RWPE2 (cell line): ENCODE measurements at regions not wholly inside any gene's neighbourhood (a gene's known extent, or its start where the extent isn't known, plus 50 kb on each side); places are given as distances from the start of the nearest gene placed in this dataset.

Source experiments
- ATAC-seq: fragments of 200-7000 bp; cut with Tn5 transposase; 3 replicates; pipeline ENCODE4 v1.9.1; 2021; ENCODE audit warnings: low read depth
- DNase-seq: peaks from one replicate; pipeline ENCODE4 v3.0.0-alpha.2; 2020; ENCODE audit warnings: low spot score
- H3K27ac ChIP-seq: fragments of 450-650 bp; 2 replicates; pipeline ENCODE4 v1.5.1; 2017; ENCODE audit warnings: mild to moderate bottlenecking; ENCODE audit not compliant: poor library complexity, severe bottlenecking
- H3K27me3 ChIP-seq: fragments of 250-450 bp; sonication (Bioruptor Pico); 2 replicates; pipeline ENCODE4 v1.5.1; 2021; ENCODE audit warnings: mild to moderate bottlenecking, moderate library complexity; ENCODE audit not compliant: insufficient read depth, poor library complexity, severe bottlenecking
- H3K36me3 ChIP-seq: fragments of 250-450 bp; sonication (Bioruptor Pico); 2 replicates; pipeline ENCODE4 v1.5.1; 2020; ENCODE audit warnings: low read depth, mild to moderate bottlenecking, moderate library complexity
- H3K4me1 ChIP-seq: fragments of 250-450 bp; sonication (Bioruptor Pico); 2 replicates; pipeline ENCODE4 v1.5.1; 2021; ENCODE audit warnings: mild to moderate bottlenecking, moderate library complexity; ENCODE audit not compliant: insufficient read depth, poor library complexity, severe bottlenecking
- H3K4me3 ChIP-seq: fragments of 250-450 bp; sonication (Bioruptor Pico); 2 replicates; pipeline ENCODE4 v1.5.1; 2021; ENCODE audit warnings: mild to moderate bottlenecking, moderate library complexity; ENCODE audit not compliant: severe bottlenecking
- H3K9me3 ChIP-seq: fragments of 250-450 bp; sonication (Bioruptor Pico); 2 replicates; pipeline ENCODE4 v1.5.1; 2021; ENCODE audit warnings: mild to moderate bottlenecking, moderate library complexity; ENCODE audit not compliant: severe bottlenecking
- CTCF ChIP-seq: fragments of 450-650 bp; IDR thresholded peaks from one replicate; pipeline ENCODE4 v1.5.1; 2017; ENCODE audit warnings: mild to moderate bottlenecking, moderate library complexity; ENCODE audit not compliant: poor library complexity, severe bottlenecking

GRCh38 chr2:228268301-228268700 lies 86.8 kb upstream of the SPHKAP start:
- H3K36me3 ChIP-seq: no peaks in the 10 kb centered on the region
- H3K4me1 ChIP-seq: no peaks in the 10 kb centered on the region
- no peak overlapping the region for H3K27ac ChIP-seq
- no peaks in the 10 kb centered on the region for H3K9me3 ChIP-seq
- TF ChIP-seq CTCF: no peak
- DNase-seq (no peak), ATAC-seq (no peak)
- H3K4me3 ChIP-seq: no peak overlapping the region
- H3K27me3 ChIP-seq: no peaks in the 10 kb centered on the region

- Histone ChIP-seq H3K4me1 (no peaks in the 10 kb centered on the region), H3K27ac (no peak overlapping the region), H3K9me3 (no peaks in the 10 kb centered on the region), H3K27me3 (no peaks in the 10 kb centered on the region), H3K4me3 (no peak overlapping the region), H3K36me3 (no peaks in the 10 kb centered on the region)
- no peak for TF ChIP-seq CTCF
- no peak for ATAC-seq
- no peak for DNase-seq
These were observed 81.7 kb upstream of the SPHKAP start for GRCh38 chr2:228263156-228263555.

- ATAC-seq: no peak
- Histone ChIP-seq H3K4me1 (no peaks in the 10 kb centered on the region), H3K4me3 (no peak overlapping the region), H3K36me3 (no peaks in the 10 kb centered on the region), H3K27me3 (no peaks in the 10 kb centered on the region), H3K9me3 (no peaks in the 10 kb centered on the region), H3K27ac (no peak overlapping the region)
- no peak for DNase-seq
- TF ChIP-seq CTCF: no peak
These were observed 80.1 kb upstream of the SPHKAP start for GRCh38 chr2:228261546-228261945.

GRCh38 chr2:228257379-228257778 lies 75.9 kb upstream of the SPHKAP start:
- ATAC-seq: no peak

GRCh38 chr2:228253752-228254151 lies 72.3 kb upstream of the SPHKAP start:
- DNase-seq: no peak

More at GRCh38 chr2:228257379-228257778, 75.9 kb upstream of the SPHKAP start:
- H3K4me1 ChIP-seq: no peaks in the 10 kb centered on the region
- H3K27ac ChIP-seq: no peak overlapping the region
- H3K36me3 ChIP-seq: no peaks in the 10 kb centered on the region
- H3K27me3 ChIP-seq: no peaks in the 10 kb centered on the region
- H3K4me3 ChIP-seq: no peak overlapping the region
- no peak for DNase-seq
- no peaks in the 10 kb centered on the region for H3K9me3 ChIP-seq
- TF ChIP-seq CTCF: no peak

More at GRCh38 chr2:228253752-228254151, 72.3 kb upstream of the SPHKAP start:
- no peak for ATAC-seq
- Histone ChIP-seq H3K36me3 (no peaks in the 10 kb centered on the region), H3K4me3 (no peak overlapping the region), H3K27ac (no peak overlapping the region), H3K9me3 (no peaks in the 10 kb centered on the region), H3K4me1 (no peaks in the 10 kb centered on the region), H3K27me3 (no peaks in the 10 kb centered on the region)
- no peak for TF ChIP-seq CTCF
